AG09309 (cell line): ENCODE measurements at regions not wholly inside any gene's neighbourhood (a gene's known extent, or its start where the extent isn't known, plus 50 kb on each side); places are given as distances from the start of the nearest gene placed in this dataset.
A peak's percentile ranks its signal among the peaks of the same experiment; 100 is the strongest.

Experiments used
- DNase-seq: peaks from one replicate; pipeline ENCODE4 v3.0.0-alpha.2; 2010; ENCODE audit warnings: low read depth
- H3K4me3 ChIP-seq: 2 replicates; pipeline ENCODE4 v1.5.1; 2011; ENCODE audit warnings: mild to moderate bottlenecking, low read depth, low read length, moderate library complexity; ENCODE audit not compliant: control insufficient read depth
- TF ChIP-seq, protein P1 (sequence below): IDR thresholded peaks from 2 replicates; pipeline ENCODE4 v1.5.1; 2011; ENCODE audit warnings: mild to moderate bottlenecking, low read depth, low read length, inconsistent platforms; ENCODE audit not compliant: insufficient read depth, control insufficient read depth; ENCODE audit errors: missing control alignments

DNA sequence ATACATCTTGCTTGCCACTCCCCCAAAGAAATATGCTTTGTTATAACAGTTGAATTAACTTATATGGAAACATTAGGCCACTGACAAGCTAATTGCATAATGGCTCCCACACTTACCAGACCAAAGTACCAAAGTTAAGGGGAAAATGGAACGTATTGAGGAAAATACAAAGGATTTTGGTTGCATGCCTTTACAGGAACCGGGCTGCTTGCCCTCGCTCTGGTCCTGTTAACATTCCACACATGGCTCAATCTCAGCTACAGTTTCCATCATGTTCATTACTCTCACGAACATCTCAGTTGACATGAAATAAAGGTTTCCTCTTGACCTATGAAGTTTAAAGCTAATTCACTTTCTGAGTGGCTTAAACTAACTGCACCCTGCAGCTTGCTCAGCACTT lies 220.7 kb upstream of the RXFP2 start:
- DNase-seq: peak; percentile 66
- no peak overlapping the region for H3K4me3 ChIP-seq
- TF ChIP-seq, protein P1, sequence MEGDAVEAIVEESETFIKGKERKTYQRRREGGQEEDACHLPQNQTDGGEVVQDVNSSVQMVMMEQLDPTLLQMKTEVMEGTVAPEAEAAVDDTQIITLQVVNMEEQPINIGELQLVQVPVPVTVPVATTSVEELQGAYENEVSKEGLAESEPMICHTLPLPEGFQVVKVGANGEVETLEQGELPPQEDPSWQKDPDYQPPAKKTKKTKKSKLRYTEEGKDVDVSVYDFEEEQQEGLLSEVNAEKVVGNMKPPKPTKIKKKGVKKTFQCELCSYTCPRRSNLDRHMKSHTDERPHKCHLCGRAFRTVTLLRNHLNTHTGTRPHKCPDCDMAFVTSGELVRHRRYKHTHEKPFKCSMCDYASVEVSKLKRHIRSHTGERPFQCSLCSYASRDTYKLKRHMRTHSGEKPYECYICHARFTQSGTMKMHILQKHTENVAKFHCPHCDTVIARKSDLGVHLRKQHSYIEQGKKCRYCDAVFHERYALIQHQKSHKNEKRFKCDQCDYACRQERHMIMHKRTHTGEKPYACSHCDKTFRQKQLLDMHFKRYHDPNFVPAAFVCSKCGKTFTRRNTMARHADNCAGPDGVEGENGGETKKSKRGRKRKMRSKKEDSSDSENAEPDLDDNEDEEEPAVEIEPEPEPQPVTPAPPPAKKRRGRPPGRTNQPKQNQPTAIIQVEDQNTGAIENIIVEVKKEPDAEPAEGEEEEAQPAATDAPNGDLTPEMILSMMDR: no peak

DNA sequence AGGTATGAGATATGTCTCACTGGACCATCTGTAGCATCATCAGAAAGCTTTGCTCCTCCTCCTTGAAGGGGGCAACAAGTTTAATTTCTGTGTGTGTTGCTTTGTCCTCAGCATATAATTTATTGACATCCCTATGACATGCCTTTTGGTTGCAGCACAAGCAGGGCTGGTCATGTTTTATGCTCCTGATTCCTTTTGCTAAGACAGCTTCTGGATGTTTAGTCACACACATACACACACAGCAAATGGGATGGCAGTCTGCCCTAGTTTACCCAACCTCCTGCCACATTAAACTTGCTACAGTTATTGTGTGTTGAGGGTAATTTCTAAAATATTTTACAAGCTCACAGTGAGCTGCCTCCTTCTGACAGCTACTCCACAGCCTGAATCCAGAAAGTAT lies 217.9 kb upstream of the RXFP2 start:
- TF ChIP-seq, protein P1: no peak
- peak; percentile 59 for DNase-seq
- H3K4me3 ChIP-seq: no peak overlapping the region

DNA sequence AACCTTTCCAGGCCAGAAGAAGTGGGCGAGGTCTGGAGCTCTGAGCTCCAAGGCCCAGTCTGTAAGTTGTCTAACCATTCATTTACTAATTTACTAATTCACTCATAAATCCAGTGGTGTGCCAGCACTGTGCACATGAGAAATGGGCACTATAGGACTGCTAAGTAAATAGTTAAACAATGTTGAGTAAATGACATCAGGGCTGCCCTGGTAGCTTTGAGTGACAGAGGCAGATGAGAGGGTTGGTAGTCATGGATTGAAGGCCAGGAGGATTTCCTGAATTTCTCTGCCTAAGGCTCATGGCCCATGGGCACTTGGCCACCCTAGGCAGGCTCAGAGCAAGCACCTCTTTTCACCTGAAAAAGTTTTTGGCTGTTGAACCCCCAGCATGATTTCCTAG lies 216.9 kb upstream of the RXFP2 start:
- H3K4me3 ChIP-seq: no peak overlapping the region
- TF ChIP-seq, protein P1: no peak
- DNase-seq: no peak

DNA sequence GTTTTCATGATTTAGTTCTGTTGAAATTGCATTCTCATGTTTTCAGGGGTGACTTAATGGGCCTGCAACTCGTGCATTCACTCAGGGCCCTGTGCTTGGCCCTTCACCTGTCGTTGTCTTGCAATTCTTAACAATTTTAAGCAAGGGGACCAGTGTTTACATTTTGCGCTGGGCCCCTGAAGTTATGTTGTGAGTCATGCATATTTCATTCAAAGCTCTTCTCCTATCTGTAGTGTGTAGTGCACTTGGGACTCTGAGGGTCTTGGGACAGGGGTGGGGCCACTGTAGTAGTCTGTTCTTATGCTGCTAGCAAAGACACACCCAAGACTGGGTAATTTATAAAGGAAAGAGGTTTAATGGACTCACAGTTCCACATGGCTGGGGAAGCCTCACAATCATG lies 211.2 kb upstream of the RXFP2 start:
- no peak overlapping the region for H3K4me3 ChIP-seq
- TF ChIP-seq, protein P1: no peak
- no peak for DNase-seq

DNA sequence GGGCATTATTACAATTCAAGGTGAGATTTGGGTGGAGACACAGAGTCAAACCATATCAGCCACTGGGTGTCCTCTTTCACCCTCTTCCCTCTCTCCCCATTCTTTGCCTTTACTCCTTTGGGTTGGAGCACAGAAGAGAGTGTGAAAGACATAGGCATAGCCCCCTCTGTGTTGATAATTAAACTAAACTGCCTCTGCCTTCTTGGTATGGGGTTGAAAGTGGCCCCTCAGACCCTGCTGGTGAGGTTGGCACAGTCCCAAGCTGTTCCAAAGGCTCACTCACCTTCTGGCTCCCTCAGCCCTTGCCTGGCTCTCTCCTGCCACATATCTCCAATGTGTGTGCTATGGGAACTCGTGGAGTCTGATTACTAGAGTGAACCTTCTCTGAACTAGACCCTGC lies 210.6 kb upstream of the RXFP2 start:
- H3K4me3 ChIP-seq: no peak overlapping the region
- no peak for DNase-seq
- TF ChIP-seq, protein P1: no peak

DNA sequence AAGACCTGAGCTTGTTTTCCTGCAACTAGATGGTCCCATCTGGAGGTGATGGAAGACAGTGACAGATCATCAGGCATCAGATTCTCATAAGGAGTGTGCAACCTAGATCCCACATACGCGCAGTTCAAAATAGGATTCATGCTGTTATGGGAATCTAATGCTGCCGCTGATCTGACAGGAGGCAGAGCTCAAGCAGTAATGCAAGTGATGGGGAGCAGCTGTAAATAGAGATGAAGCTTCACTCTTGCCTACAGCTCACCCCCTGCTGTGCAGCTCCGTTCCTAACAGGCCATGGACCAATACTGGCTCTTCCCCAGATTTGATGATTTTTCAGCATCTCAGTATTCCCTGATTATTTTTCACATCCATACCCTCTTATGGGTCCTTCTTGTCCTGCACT lies 208.4 kb upstream of the RXFP2 start:
- TF ChIP-seq, protein P1: no peak
- DNase-seq: no peak
- no peak overlapping the region for H3K4me3 ChIP-seq

DNA sequence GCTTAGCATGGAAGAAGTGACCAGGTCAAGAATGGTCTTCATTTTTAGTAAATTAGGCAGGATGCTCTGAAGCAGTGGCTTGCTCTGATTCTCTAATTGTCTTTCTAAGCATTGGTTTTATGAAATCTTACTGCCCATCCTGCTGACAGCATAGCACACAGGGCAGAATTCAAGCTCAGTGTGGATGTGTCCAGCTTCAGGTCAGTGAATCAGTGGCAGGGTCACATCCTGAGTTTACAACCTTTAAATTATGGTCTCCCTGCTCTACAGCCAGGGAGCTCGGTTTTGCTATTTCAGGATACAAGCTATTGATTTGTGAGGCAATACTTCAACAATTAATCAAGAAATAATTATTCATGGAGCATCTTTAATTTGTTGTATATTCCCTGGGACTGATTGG lies 202.3 kb upstream of the RXFP2 start:
- no peak overlapping the region for H3K4me3 ChIP-seq
- DNase-seq: no peak
- TF ChIP-seq, protein P1: no peak
